ENCODE measurements at regions not wholly inside any gene's neighbourhood (a gene's known extent, or its start where the extent isn't known, plus 50 kb on each side); places are given as distances from the start of the nearest gene placed in this dataset.

- H3K27me3 ChIP-seq (ENCODE audit: control insufficient read depth, insufficient read depth, low read length, poor library complexity, severe bottlenecking), result no peaks in the 10 kb centered on the region
- WGBS, 2 experiments, result 100% methylated on average over 1 of the region's 1 CpG
- no peaks in the 10 kb centered on the region for H3K36me3 ChIP-seq (ENCODE audit: control insufficient read depth, insufficient read depth, low read length)
- no peak overlapping the region for H3K27ac ChIP-seq (ENCODE audit: insufficient read depth, low read depth, low read length, poor library complexity, severe bottlenecking)
- H3K9me3 ChIP-seq (ENCODE audit: control insufficient read depth, low read length), result no peaks in the 10 kb centered on the region
- H3K4me1 ChIP-seq (ENCODE audit: control insufficient read depth, insufficient read depth, low read length), result no peaks in the 10 kb centered on the region
- no peak overlapping the region for H3K4me3 ChIP-seq (ENCODE audit: insufficient read depth, low read depth, low read length)
These were observed 572.8 kb upstream of the FAM241A start for GRCh38 chr4:111572470-111572869.

GRCh38 chr4:111573386-111573785 lies 571.9 kb upstream of the FAM241A start:
- H3K36me3 ChIP-seq (ENCODE audit: control insufficient read depth, insufficient read depth, low read length), result no peaks in the 10 kb centered on the region
- 83 to 85% methylated on average over 1 to 2 of the region's 2 CpGs for WGBS, 2 experiments
- no peaks in the 10 kb centered on the region for H3K9me3 ChIP-seq (ENCODE audit: control insufficient read depth, low read length)
- H3K27ac ChIP-seq (ENCODE audit: insufficient read depth, low read depth, low read length, poor library complexity, severe bottlenecking), result no peak overlapping the region
- no peaks in the 10 kb centered on the region for H3K27me3 ChIP-seq (ENCODE audit: control insufficient read depth, insufficient read depth, low read length, poor library complexity, severe bottlenecking)
- H3K4me3 ChIP-seq (ENCODE audit: insufficient read depth, low read depth, low read length), result no peak overlapping the region
- H3K4me1 ChIP-seq (ENCODE audit: control insufficient read depth, insufficient read depth, low read length), result no peaks in the 10 kb centered on the region

- Histone ChIP-seq H3K27ac (ENCODE audit: insufficient read depth, low read depth, low read length, poor library complexity, severe bottlenecking) (no peak overlapping the region), H3K4me1 (ENCODE audit: control insufficient read depth, insufficient read depth, low read length) (no peaks in the 10 kb centered on the region), H3K27me3 (ENCODE audit: control insufficient read depth, insufficient read depth, low read length, poor library complexity, severe bottlenecking) (no peaks in the 10 kb centered on the region), H3K9me3 (ENCODE audit: control insufficient read depth, low read length) (no peaks in the 10 kb centered on the region), H3K36me3 (ENCODE audit: control insufficient read depth, insufficient read depth, low read length) (no peaks in the 10 kb centered on the region), H3K4me3 (ENCODE audit: insufficient read depth, low read depth, low read length) (no peak overlapping the region)
These were observed 565.5 kb upstream of the FAM241A start for GRCh38 chr4:111579767-111580166.

GRCh38 chr4:111595456-111595855 lies 549.8 kb upstream of the FAM241A start:
- Histone ChIP-seq H3K36me3 (ENCODE audit: control insufficient read depth, insufficient read depth, low read length) (no peaks in the 10 kb centered on the region), H3K4me1 (ENCODE audit: control insufficient read depth, insufficient read depth, low read length) (no peaks in the 10 kb centered on the region), H3K4me3 (ENCODE audit: insufficient read depth, low read depth, low read length) (no peak overlapping the region), H3K27me3 (ENCODE audit: control insufficient read depth, insufficient read depth, low read length, poor library complexity, severe bottlenecking) (no peaks in the 10 kb centered on the region), H3K27ac (ENCODE audit: insufficient read depth, low read depth, low read length, poor library complexity, severe bottlenecking) (no peak overlapping the region), H3K9me3 (ENCODE audit: control insufficient read depth, low read length) (no peaks in the 10 kb centered on the region)
- WGBS, 2 experiments, result 87 to 96% methylated on average over 3 of the region's 3 CpGs

- H3K4me3 ChIP-seq (ENCODE audit: insufficient read depth, low read depth, low read length), result no peak overlapping the region
- H3K4me1 ChIP-seq (ENCODE audit: control insufficient read depth, insufficient read depth, low read length), result no peaks in the 10 kb centered on the region
- H3K27ac ChIP-seq (ENCODE audit: insufficient read depth, low read depth, low read length, poor library complexity, severe bottlenecking), result no peak overlapping the region
- no peaks in the 10 kb centered on the region for H3K9me3 ChIP-seq (ENCODE audit: control insufficient read depth, low read length)
- 92 to 94% methylated on average over 3 of the region's 4 CpGs for WGBS, 2 experiments
- H3K36me3 ChIP-seq (ENCODE audit: control insufficient read depth, insufficient read depth, low read length), result no peaks in the 10 kb centered on the region
- H3K27me3 ChIP-seq (ENCODE audit: control insufficient read depth, insufficient read depth, low read length, poor library complexity, severe bottlenecking), result no peaks in the 10 kb centered on the region
These were observed 548.8 kb upstream of the FAM241A start for GRCh38 chr4:111596491-111596890.

- Histone ChIP-seq H3K27me3 (ENCODE audit: control insufficient read depth, insufficient read depth, low read length, poor library complexity, severe bottlenecking) (no peaks in the 10 kb centered on the region), H3K9me3 (ENCODE audit: control insufficient read depth, low read length) (no peaks in the 10 kb centered on the region), H3K4me3 (ENCODE audit: insufficient read depth, low read depth, low read length) (no peak overlapping the region), H3K36me3 (ENCODE audit: control insufficient read depth, insufficient read depth, low read length) (no peaks in the 10 kb centered on the region), H3K4me1 (ENCODE audit: control insufficient read depth, insufficient read depth, low read length) (no peaks in the 10 kb centered on the region), H3K27ac (ENCODE audit: insufficient read depth, low read depth, low read length, poor library complexity, severe bottlenecking) (no peak overlapping the region)
- WGBS, 2 experiments, result 90 to 97% methylated on average over 2 of the region's 3 CpGs
These were observed 543.6 kb upstream of the FAM241A start for GRCh38 chr4:111601671-111602070.

GRCh38 chr4:111602848-111603247 lies 542.4 kb upstream of the FAM241A start:
- H3K27me3 ChIP-seq (ENCODE audit: control insufficient read depth, insufficient read depth, low read length, poor library complexity, severe bottlenecking), result no peaks in the 10 kb centered on the region
- H3K36me3 ChIP-seq (ENCODE audit: control insufficient read depth, insufficient read depth, low read length), result no peaks in the 10 kb centered on the region
- no peak overlapping the region for H3K27ac ChIP-seq (ENCODE audit: insufficient read depth, low read depth, low read length, poor library complexity, severe bottlenecking)
- no peaks in the 10 kb centered on the region for H3K4me1 ChIP-seq (ENCODE audit: control insufficient read depth, insufficient read depth, low read length)
- H3K9me3 ChIP-seq (ENCODE audit: control insufficient read depth, low read length), result no peaks in the 10 kb centered on the region
- no peak overlapping the region for H3K4me3 ChIP-seq (ENCODE audit: insufficient read depth, low read depth, low read length)
- WGBS, 2 experiments, result 75 to 90% methylated on average over 1 of the region's 1 CpG

- H3K9me3 ChIP-seq (ENCODE audit: control insufficient read depth, low read length), result no peaks in the 10 kb centered on the region
- no peak overlapping the region for H3K4me3 ChIP-seq (ENCODE audit: insufficient read depth, low read depth, low read length)
- H3K4me1 ChIP-seq (ENCODE audit: control insufficient read depth, insufficient read depth, low read length), result no peaks in the 10 kb centered on the region
- H3K36me3 ChIP-seq (ENCODE audit: control insufficient read depth, insufficient read depth, low read length), result no peaks in the 10 kb centered on the region
- no peak overlapping the region for H3K27ac ChIP-seq (ENCODE audit: insufficient read depth, low read depth, low read length, poor library complexity, severe bottlenecking)
- WGBS, 2 experiments, result no CpG with 5 or more reads among the region's 1 CpG
- H3K27me3 ChIP-seq (ENCODE audit: control insufficient read depth, insufficient read depth, low read length, poor library complexity, severe bottlenecking), result no peaks in the 10 kb centered on the region
These were observed 540.1 kb upstream of the FAM241A start for GRCh38 chr4:111605111-111605510.

- H3K27ac ChIP-seq (ENCODE audit: insufficient read depth, low read depth, low read length, poor library complexity, severe bottlenecking), result no peak overlapping the region
- H3K9me3 ChIP-seq (ENCODE audit: control insufficient read depth, low read length), result no peaks in the 10 kb centered on the region
- no peak overlapping the region for H3K4me3 ChIP-seq (ENCODE audit: insufficient read depth, low read depth, low read length)
- WGBS, 2 experiments, result 89 to 92% methylated on average over 5 of the region's 5 CpGs
- no peaks in the 10 kb centered on the region for H3K4me1 ChIP-seq (ENCODE audit: control insufficient read depth, insufficient read depth, low read length)
- no peaks in the 10 kb centered on the region for H3K36me3 ChIP-seq (ENCODE audit: control insufficient read depth, insufficient read depth, low read length)
- no peaks in the 10 kb centered on the region for H3K27me3 ChIP-seq (ENCODE audit: control insufficient read depth, insufficient read depth, low read length, poor library complexity, severe bottlenecking)
These were observed 534.6 kb upstream of the FAM241A start for GRCh38 chr4:111610681-111611080.

- Histone ChIP-seq H3K27me3 (ENCODE audit: control insufficient read depth, insufficient read depth, low read length, poor library complexity, severe bottlenecking) (no peaks in the 10 kb centered on the region), H3K27ac (ENCODE audit: insufficient read depth, low read depth, low read length, poor library complexity, severe bottlenecking) (no peak overlapping the region), H3K9me3 (ENCODE audit: control insufficient read depth, low read length) (no peaks in the 10 kb centered on the region), H3K4me1 (ENCODE audit: control insufficient read depth, insufficient read depth, low read length) (no peaks in the 10 kb centered on the region), H3K4me3 (ENCODE audit: insufficient read depth, low read depth, low read length) (no peak overlapping the region), H3K36me3 (ENCODE audit: control insufficient read depth, insufficient read depth, low read length) (no peaks in the 10 kb centered on the region)
- 78 to 90% methylated on average over 6 of the region's 6 CpGs for WGBS, 2 experiments
These were observed 526.3 kb upstream of the FAM241A start for GRCh38 chr4:111618908-111619307.

GRCh38 chr4:111628437-111628836 lies 516.8 kb upstream of the FAM241A start:
- Histone ChIP-seq H3K4me1 (ENCODE audit: control insufficient read depth, insufficient read depth, low read length) (no peaks in the 10 kb centered on the region), H3K27ac (ENCODE audit: insufficient read depth, low read depth, low read length, poor library complexity, severe bottlenecking) (no peak overlapping the region), H3K36me3 (ENCODE audit: control insufficient read depth, insufficient read depth, low read length) (no peaks in the 10 kb centered on the region), H3K9me3 (ENCODE audit: control insufficient read depth, low read length) (no peaks in the 10 kb centered on the region), H3K4me3 (ENCODE audit: insufficient read depth, low read depth, low read length) (no peak overlapping the region), H3K27me3 (ENCODE audit: control insufficient read depth, insufficient read depth, low read length, poor library complexity, severe bottlenecking) (no peaks in the 10 kb centered on the region)
- WGBS, 2 experiments, result 85 to 86% methylated on average over 8 to 9 of the region's 10 CpGs
